ENCODE measurements at regions not wholly inside any gene's neighbourhood (a gene's known extent, or its start where the extent isn't known, plus 50 kb on each side); places are given as distances from the start of the nearest gene placed in this dataset.

- H3K4me3 ChIP-seq (replicated peaks; ENCODE audit: low read depth, low read length), result no peak overlapping the region
- no peak for DNase-seq (ENCODE audit: low read depth)
- TF ChIP-seq CTCF (IDR thresholded peaks at IDR 0.05; ENCODE audit: low read length, missing control alignments), result no peak
These were observed 455.0 kb downstream of the PCNX1 start for GRCh38 chr14:71362282-71362681.

GRCh38 chr14:71362920-71363584 lies 455.8 kb downstream of the PCNX1 start:
- TF ChIP-seq CTCF (IDR thresholded peaks at IDR 0.05; ENCODE audit: low read length, missing control alignments), result no peak
- H3K4me3 ChIP-seq (replicated peaks; ENCODE audit: low read depth, low read length), result no peak overlapping the region
- peak; percentile 87 for DNase-seq (ENCODE audit: low read depth)

- peak; percentile 84 for DNase-seq (ENCODE audit: low read depth)
- TF ChIP-seq CTCF (IDR thresholded peaks at IDR 0.05; ENCODE audit: low read length, missing control alignments), result no peak
These were observed 457.0 kb downstream of the PCNX1 start for GRCh38 chr14:71363946-71364925.

GRCh38 chr14:71365361-71365760 lies 458.1 kb downstream of the PCNX1 start:
- no peak for DNase-seq (ENCODE audit: low read depth)
- TF ChIP-seq CTCF (IDR thresholded peaks at IDR 0.05; ENCODE audit: low read length, missing control alignments), result no peak
- no peak overlapping the region for H3K4me3 ChIP-seq (replicated peaks; ENCODE audit: low read depth, low read length)

More at GRCh38 chr14:71363946-71364925, 457.0 kb downstream of the PCNX1 start:
- no peak overlapping the region for H3K4me3 ChIP-seq (replicated peaks; ENCODE audit: low read depth, low read length)

- no peak for TF ChIP-seq CTCF (IDR thresholded peaks at IDR 0.05; ENCODE audit: low read length, missing control alignments)
- no peak overlapping the region for H3K4me3 ChIP-seq (replicated peaks; ENCODE audit: low read depth, low read length)
- no peak for DNase-seq (ENCODE audit: low read depth)
These were observed 459.6 kb downstream of the PCNX1 start for GRCh38 chr14:71366861-71367260.

- no peak overlapping the region for H3K4me3 ChIP-seq (replicated peaks; ENCODE audit: low read depth, low read length)
- peak; percentile 64 for DNase-seq (ENCODE audit: low read depth)
- no peak for TF ChIP-seq CTCF (IDR thresholded peaks at IDR 0.05; ENCODE audit: low read length, missing control alignments)
These were observed 464.6 kb downstream of the PCNX1 start for GRCh38 chr14:71371711-71372396.

Data from fibroblast of pulmonary artery (primary cell).